Kidney epithelial cell (primary cell): ENCODE measurements at regions not wholly inside any gene's neighbourhood (a gene's known extent, or its start where the extent isn't known, plus 50 kb on each side); places are given as distances from the start of the nearest gene placed in this dataset.

Experiments used
- DNase-seq: peaks from one replicate; pipeline ENCODE4 v3.0.0-alpha.2; 2010; ENCODE audit warnings: low read depth
- H3K27me3 ChIP-seq: 2 replicates; pipeline ENCODE4 v1.6.0; 2011; ENCODE audit warnings: low read length; ENCODE audit not compliant: control insufficient read depth, insufficient read depth
- H3K36me3 ChIP-seq: 2 replicates; pipeline ENCODE4 v1.5.1; 2011; ENCODE audit warnings: low read length; ENCODE audit not compliant: control insufficient read depth, insufficient read depth
- H3K4me3 ChIP-seq: 2 replicates; pipeline ENCODE4 v1.5.1; 2011; ENCODE audit warnings: low read depth, mild to moderate bottlenecking, control low read depth, low read length
- TF ChIP-seq, protein P1 (sequence below): IDR thresholded peaks from 2 replicates; pipeline ENCODE4 v1.5.1; 2011; ENCODE audit warnings: mild to moderate bottlenecking, moderate library complexity, low read length, control low read depth, inconsistent platforms; ENCODE audit not compliant: insufficient read depth, poor library complexity, severe bottlenecking

- Histone ChIP-seq H3K36me3 (no peaks in the 10 kb centered on the region), H3K27me3 (no peaks in the 10 kb centered on the region), H3K4me3 (no peak overlapping the region)
- no peak for DNase-seq
- TF ChIP-seq, protein P1, sequence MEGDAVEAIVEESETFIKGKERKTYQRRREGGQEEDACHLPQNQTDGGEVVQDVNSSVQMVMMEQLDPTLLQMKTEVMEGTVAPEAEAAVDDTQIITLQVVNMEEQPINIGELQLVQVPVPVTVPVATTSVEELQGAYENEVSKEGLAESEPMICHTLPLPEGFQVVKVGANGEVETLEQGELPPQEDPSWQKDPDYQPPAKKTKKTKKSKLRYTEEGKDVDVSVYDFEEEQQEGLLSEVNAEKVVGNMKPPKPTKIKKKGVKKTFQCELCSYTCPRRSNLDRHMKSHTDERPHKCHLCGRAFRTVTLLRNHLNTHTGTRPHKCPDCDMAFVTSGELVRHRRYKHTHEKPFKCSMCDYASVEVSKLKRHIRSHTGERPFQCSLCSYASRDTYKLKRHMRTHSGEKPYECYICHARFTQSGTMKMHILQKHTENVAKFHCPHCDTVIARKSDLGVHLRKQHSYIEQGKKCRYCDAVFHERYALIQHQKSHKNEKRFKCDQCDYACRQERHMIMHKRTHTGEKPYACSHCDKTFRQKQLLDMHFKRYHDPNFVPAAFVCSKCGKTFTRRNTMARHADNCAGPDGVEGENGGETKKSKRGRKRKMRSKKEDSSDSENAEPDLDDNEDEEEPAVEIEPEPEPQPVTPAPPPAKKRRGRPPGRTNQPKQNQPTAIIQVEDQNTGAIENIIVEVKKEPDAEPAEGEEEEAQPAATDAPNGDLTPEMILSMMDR: no peak
These were observed 1450.1 kb downstream of the KCNT2 start for GRCh38 chr1:195158091-195158490.

DNA sequence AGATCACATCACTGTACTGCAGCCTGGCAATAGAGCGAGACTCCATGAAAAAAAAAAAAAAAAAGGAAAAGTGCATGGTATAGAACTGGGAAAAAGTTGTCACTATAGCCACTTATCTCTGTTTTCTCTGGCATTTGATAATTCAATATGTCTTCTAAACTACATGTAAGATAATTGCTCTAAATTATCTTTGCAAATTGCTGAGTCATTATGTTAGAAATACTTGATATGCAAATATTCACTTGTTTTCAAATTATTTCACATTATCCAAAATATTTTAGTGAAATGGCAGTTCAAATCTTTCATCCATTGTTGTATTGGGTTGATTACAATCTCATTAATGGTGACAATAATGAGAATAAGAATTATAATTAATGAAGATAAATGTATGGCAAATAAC, 1455.1 kb downstream of the KCNT2 start:
- TF ChIP-seq, protein P1: no peak

GRCh38 chr1:195150768-195151167, 1457.5 kb downstream of the KCNT2 start:
- Histone ChIP-seq H3K27me3 (no peaks in the 10 kb centered on the region), H3K36me3 (no peaks in the 10 kb centered on the region), H3K4me3 (no peak overlapping the region)
- no peak for DNase-seq
- TF ChIP-seq, protein P1: no peak

More for the DNA sequence above, 1455.1 kb downstream of the KCNT2 start:
- no peaks in the 10 kb centered on the region for H3K36me3 ChIP-seq
- no peaks in the 10 kb centered on the region for H3K27me3 ChIP-seq
- H3K4me3 ChIP-seq: no peak overlapping the region
- DNase-seq: no peak

DNA sequence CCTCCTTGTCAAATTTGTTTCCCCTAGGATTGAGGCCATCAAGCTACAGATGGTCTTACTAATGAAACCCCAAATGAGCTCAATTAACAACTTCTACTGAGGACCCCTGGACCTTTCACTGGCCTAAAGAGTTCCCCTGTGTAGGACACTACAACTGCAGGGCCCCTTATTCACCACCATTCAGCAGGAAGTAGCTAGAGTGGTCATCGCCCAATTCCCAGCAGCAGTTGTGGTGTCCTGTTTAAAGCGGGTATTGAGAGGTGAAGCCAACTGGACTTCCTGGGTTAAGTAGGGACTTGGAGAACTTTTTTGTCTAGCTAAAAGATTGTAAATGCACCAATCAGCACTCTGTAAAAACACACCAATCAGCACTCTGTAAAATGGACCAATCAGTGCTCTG, 1466.9 kb downstream of the KCNT2 start:
- Histone ChIP-seq H3K4me3 (no peak overlapping the region), H3K27me3 (no peaks in the 10 kb centered on the region), H3K36me3 (no peaks in the 10 kb centered on the region)
- TF ChIP-seq, protein P1: no peak
- DNase-seq: no peak

DNA sequence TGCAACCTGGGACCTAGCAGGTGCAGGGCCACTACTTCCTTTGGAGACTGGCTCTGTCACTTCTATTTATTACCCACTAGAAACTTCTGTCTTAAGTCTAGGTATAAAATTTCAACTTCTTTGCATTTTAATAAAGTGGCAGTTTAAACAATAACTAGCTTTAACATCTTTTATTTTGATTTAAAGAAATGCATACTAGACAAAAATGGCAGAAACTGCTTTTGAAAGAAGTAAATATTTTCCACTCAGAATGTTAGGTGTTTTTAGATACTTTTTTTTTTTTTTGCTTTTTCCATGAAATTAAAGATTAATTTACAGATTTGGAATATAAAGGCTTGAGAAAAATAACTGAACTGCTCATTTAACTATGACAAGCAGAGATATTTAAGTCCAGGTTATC, 1477.6 kb downstream of the KCNT2 start:
- no peaks in the 10 kb centered on the region for H3K27me3 ChIP-seq

GRCh38 chr1:195122497-195122896, 1485.7 kb downstream of the KCNT2 start:
- no peak overlapping the region for H3K4me3 ChIP-seq

More for the DNA sequence above, 1477.6 kb downstream of the KCNT2 start:
- Histone ChIP-seq H3K4me3 (no peak overlapping the region), H3K36me3 (no peaks in the 10 kb centered on the region)
- no peak for DNase-seq
- TF ChIP-seq, protein P1: no peak

More at GRCh38 chr1:195122497-195122896, 1485.7 kb downstream of the KCNT2 start:
- TF ChIP-seq, protein P1: no peak
- no peaks in the 10 kb centered on the region for H3K36me3 ChIP-seq
- no peak for DNase-seq
- H3K27me3 ChIP-seq: no peaks in the 10 kb centered on the region
